ENCODE measurements at regions not wholly inside any gene's neighbourhood (a gene's known extent, or its start where the extent isn't known, plus 50 kb on each side); places are given as distances from the start of the nearest gene placed in this dataset.

GRCh38 chr15:25051399-25052154 is 96.8 kb downstream of the SNRPN start:
- DNase-seq: no peak

- no peak for DNase-seq
These were observed 97.6 kb downstream of the SNRPN start for GRCh38 chr15:25052191-25052999.

GRCh38 chr15:25053000-25053815 is 98.4 kb downstream of the SNRPN start:
- no peak for DNase-seq

- no peak for DNase-seq
These were observed 99.5 kb downstream of the SNRPN start for GRCh38 chr15:25054329-25054728.

GRCh38 chr15:25054943-25055342 is 100.2 kb downstream of the SNRPN start:
- DNase-seq: no peak

- no peak for DNase-seq
These were observed 100.7 kb downstream of the SNRPN start for GRCh38 chr15:25055356-25056068.

GRCh38 chr15:25056484-25057425 is 102.0 kb downstream of the SNRPN start:
- no peak for DNase-seq

GRCh38 chr15:25057574-25057973 is 102.8 kb downstream of the SNRPN start:
- no peak for DNase-seq

- DNase-seq: no peak
These were observed 103.4 kb downstream of the SNRPN start for GRCh38 chr15:25058080-25058785.

- DNase-seq: no peak
These were observed 105.1 kb downstream of the SNRPN start for GRCh38 chr15:25059698-25060471.

GRCh38 chr15:25060472-25060803 is 105.7 kb downstream of the SNRPN start:
- no peak for DNase-seq

- no peak for DNase-seq
These were observed 106.3 kb downstream of the SNRPN start for GRCh38 chr15:25060996-25061620.

- DNase-seq: no peak
These were observed 107.2 kb downstream of the SNRPN start for GRCh38 chr15:25061808-25062550.

GRCh38 chr15:25062551-25063430 is 108.0 kb downstream of the SNRPN start:
- no peak for DNase-seq

GRCh38 chr15:25065286-25065685 is 110.5 kb downstream of the SNRPN start:
- no peak for DNase-seq

GRCh38 chr15:25065876-25066275 is 111.1 kb downstream of the SNRPN start:
- DNase-seq: no peak

- DNase-seq: no peak
These were observed 111.9 kb downstream of the SNRPN start for GRCh38 chr15:25066708-25067107.

Data from fibroblast of skin of back (primary cell).